OCI-LY3 (cell line): ENCODE measurements at regions not wholly inside any gene's neighbourhood (a gene's known extent, or its start where the extent isn't known, plus 50 kb on each side); places are given as distances from the start of the nearest gene placed in this dataset.

ENCODE experiments used
- EZH2phosphoT487 ChIP-seq: fragments of 200-600 bp; shearing (Covaris generic); IDR thresholded peaks from 2 replicates; pipeline ENCODE4 v1.6.1; 2018; ENCODE audit warnings: antibody characterized with exemption, mixed run types, low read depth
- TF ChIP-seq, protein P1 (sequence below): fragments of 200-600, 300-600 bp; sonication (generic); IDR thresholded peaks from 2 replicates; pipeline ENCODE4 v1.5.1; 2014; ENCODE audit warnings: antibody characterized with exemption, low read length, low read depth

DNA sequence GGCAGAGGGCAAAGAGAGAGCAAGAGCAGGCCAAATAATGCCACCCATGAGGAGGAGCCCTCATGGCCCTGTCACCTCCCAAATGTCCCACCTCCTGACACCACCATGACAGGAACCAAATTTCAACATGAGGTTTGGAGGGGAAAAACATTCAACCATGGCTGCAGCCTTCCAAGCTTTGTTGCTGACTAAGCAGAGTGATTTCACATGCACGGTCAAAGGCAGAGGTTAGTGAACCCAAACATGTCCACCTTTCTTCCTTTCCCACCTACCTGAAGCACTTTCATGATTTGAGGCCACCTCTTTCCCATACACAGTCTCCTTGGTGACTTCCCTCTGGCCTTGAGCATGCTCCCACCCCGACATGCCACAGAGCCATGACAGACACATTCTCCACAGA, 89.7 kb downstream of the C11orf91 start:
- TF ChIP-seq, protein P1, sequence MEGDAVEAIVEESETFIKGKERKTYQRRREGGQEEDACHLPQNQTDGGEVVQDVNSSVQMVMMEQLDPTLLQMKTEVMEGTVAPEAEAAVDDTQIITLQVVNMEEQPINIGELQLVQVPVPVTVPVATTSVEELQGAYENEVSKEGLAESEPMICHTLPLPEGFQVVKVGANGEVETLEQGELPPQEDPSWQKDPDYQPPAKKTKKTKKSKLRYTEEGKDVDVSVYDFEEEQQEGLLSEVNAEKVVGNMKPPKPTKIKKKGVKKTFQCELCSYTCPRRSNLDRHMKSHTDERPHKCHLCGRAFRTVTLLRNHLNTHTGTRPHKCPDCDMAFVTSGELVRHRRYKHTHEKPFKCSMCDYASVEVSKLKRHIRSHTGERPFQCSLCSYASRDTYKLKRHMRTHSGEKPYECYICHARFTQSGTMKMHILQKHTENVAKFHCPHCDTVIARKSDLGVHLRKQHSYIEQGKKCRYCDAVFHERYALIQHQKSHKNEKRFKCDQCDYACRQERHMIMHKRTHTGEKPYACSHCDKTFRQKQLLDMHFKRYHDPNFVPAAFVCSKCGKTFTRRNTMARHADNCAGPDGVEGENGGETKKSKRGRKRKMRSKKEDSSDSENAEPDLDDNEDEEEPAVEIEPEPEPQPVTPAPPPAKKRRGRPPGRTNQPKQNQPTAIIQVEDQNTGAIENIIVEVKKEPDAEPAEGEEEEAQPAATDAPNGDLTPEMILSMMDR: no peak
- TF ChIP-seq EZH2phosphoT487: no peak
